IPS DF 19.7 (cell line): ENCODE measurements at regions not wholly inside any gene's neighbourhood (a gene's known extent, or its start where the extent isn't known, plus 50 kb on each side); places are given as distances from the start of the nearest gene placed in this dataset.
"Not testable (repeated sequence)": the region's sequence is repeated elsewhere in the genome, so short reads cannot be mapped to it uniquely, and the experiment has no call there.

Experiments
- DNase-seq: peaks from one replicate; pipeline ENCODE4 v3.0.0-alpha.2; 2013; ENCODE audit warnings: low read depth, low spot score

DNA sequence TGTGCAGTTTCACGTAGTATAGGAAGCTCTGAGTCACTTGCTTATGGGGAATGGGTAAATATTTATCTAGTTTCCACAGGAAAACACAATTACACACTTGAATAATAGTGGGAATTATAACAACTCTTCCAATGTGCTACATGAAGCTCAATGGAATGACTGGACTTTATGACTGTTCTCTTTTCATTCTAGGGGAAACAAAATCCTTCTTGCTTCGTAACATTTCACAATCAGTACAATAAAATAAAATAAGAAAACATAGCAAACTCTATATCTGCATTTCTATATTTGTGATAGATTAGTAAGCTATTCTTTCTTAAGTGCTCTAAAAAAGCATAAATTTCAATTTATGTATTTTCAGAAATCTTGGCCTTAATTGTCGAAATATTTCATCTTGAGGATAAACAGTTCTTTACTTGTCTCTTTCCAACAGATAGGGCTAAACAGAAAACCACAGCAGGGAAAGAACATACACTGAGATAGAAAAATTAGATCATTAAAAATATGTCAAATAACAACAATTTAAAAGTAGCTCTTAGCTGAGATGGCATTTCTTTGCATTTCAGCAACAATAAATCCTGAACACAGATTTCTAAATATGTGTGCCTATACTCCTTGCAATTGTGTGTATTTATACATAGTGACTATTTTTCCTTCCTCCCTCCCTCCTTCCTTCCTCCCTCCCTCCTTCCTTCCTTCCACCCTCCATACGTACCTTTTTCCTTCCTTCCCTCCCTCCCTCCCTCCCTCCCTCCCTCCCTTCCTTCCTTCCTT is 395.5 kb upstream of the KCNMB2 start:
- DNase-seq, result no peak

DNA sequence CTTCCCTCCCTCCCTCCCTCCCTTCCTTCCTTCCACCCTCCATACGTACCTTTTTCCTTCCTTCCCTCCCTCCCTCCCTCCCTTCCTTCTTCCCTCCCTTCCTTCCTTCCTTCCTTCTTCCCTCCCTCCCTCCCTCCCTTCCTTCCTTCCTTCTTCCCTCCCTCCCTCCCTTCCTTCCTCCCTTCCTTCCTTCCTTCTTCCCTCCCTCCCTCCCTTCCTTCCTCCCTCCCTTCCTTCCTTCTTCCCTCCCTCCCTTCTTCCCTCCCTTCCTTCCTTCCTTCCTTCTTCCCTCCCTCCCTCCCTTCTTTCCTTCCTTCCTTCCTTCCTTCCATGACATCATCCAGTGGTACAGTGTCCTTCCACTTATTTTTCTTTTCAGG is 394.9 kb upstream of the KCNMB2 start:
- not testable (repeated sequence) for DNase-seq

- DNase-seq, result no peak
These were observed 389.8 kb upstream of the KCNMB2 start for GRCh38 chr3:178146406-178146831.

DNA sequence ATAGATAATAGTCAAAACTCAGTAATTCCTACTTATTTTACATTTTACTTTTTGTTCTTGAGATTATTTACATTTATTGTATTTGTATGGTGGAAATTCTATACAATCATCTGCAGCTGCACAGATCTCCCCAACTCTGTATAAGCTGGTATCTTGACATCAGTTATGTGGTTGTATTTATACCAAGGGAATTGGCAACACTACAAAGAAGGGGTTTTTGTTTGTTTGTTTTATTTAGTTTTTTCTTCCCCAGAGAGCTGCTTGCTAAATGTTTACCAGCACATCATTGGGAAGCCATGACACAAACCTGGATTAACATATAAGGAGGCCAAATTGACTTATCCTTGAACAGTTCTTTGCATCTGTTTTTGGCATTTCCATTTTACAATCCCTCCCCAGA is 389.2 kb upstream of the KCNMB2 start:
- DNase-seq, result no peak

GRCh38 chr3:178152031-178152806 is 384.0 kb upstream of the KCNMB2 start:
- no peak for DNase-seq

DNA sequence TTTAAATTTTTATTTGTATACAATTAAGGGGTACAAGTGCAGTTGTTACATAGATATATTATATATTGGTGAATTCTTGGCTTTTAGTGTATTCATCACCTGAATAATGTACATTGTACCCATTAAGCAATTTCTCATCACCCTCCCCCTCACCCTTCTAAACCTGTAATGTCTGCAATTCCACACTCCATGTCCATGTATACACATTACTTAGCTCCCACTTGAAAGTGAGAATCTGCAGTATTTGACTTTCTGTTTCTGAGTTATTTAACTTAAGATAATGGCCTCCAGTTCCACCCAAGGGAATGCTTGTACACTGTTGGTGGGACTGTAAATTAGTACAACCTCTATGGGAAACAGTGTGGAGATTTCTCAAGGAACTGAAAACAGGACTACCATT is 383.2 kb upstream of the KCNMB2 start:
- DNase-seq, result no peak

DNA sequence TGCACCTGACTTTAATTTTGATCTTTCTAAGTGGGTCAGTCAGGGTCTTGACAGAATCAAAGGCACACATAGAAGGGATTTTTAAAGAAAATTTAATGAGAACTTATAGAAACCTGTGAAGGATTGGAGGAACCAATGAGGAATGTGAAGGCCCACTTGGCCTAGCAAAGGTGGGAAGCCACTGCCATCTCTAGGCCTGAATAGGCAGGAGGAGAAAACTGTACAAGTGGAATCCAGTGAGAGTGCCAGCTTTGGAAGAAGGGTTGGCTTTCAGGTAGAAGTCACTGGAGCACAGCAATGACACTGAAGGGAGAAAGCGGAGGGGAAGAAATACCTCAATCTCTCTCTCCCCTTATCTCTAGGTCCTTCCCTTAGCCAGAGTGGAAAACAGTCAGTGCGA is 380.7 kb upstream of the KCNMB2 start:
- DNase-seq, result no peak

DNA sequence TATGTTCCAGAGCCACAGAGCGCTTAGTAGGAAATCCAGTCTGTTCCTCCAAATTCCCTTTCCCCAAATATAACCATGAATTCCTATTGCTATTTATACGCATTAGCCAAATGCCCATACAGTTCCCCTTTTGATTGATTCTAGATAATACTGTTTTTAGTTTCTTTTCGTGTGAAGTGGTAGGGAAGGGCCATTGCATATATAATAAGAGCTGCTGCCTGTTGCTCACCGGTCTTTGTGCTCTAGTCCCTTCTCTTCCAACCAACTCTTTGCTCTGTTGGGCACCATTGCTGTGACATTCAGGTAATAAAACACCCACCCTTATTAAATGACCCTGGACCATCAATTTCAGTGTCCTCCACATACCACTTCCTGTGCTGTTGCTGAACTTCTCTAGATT is 379.9 kb upstream of the KCNMB2 start:
- no peak for DNase-seq

- peak; percentile 45 for DNase-seq
These were observed 376.5 kb upstream of the KCNMB2 start for GRCh38 chr3:178159691-178160220.

- DNase-seq, result no peak
These were observed 366.8 kb upstream of the KCNMB2 start for GRCh38 chr3:178169421-178169820.

GRCh38 chr3:178170698-178171535 is 365.3 kb upstream of the KCNMB2 start:
- DNase-seq, result no peak

DNA sequence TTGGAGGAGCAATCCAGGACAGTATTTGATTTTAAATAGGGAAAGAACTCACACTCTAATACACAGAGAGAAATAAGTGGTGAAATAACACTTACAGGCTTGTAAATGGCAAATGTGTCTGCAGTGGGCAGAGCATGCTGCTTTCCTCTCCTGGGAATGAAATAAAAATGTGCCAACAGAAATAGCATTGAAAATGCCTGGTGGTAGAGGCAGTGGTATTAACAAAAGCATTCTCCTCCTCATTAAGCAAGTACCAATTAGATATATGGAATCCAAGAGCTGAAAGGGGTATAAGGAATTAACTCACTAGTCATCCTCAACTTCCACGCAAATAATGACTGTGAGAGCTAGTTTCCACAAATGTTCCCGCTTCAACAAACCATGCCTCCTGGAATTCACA is 364.1 kb upstream of the KCNMB2 start:
- no peak for DNase-seq

DNA sequence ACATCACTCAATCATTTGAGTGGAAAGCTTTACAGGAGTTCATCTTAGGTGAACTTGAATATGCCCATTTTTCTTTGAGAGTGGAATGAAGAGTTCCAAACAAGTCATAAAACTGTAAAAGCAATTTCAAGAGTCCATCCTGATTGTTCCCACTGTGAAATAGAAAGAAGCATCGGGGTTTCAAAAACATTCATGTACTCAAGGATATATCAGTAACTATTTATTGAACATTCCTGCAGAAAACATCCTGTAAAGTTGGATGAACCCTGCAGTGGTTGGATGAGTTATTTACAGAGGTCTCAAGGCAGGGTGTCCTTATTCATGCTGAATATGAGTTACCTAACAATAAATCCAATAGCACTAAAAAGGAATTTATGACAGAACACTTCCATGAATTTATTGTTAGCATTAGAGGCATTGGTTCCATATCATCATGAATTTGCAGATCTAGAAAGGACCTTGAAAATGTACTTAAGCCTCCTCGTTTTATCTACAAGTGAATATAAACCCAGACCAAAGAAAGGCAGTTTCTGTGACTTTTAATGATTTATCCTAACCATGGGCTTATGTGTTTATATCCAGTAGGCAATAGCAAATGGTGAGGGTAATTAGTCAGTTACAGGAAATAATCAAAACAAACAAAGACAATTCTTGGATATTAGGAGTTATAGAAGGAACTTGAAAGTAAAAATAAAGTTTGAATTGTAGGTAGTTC is 361.9 kb upstream of the KCNMB2 start:
- DNase-seq, result no peak

DNA sequence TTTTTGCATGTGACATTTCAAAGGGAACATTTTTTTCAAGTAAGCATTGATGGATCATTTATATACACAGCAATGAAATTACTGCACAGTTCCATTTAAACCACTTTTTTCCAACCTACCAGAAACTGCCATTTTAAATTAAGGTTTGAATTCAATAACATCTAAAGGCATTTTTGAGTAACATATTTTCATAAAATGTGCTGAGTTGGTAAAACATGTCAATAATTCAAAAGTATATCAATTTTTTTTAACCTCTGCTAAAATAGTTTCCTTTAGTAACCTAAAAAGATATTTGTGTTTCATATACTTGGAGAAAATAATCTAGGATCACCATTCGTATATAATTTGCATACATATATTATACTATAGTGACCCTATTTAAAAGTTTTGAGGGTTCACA is 355.1 kb upstream of the KCNMB2 start:
- DNase-seq, result no peak

DNA sequence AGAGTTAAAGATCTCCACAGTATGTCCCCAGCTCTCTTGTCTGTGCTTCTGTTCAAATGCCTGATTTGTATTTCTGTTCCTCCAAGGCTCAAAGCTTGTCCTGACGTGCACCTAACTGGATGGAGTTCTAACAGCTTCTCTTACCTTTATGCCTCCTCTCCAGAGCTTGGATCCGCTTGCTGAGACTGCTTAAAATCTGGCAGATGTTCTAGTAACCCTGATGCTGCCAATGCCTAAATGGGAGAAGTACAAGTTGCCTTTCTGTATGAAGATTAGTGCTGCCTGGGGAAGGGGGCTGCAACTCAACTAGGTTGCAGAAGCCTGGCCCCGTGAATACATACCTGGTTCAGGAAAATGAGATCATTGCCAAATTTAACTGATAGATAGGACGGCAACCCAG is 354.5 kb upstream of the KCNMB2 start:
- DNase-seq, result no peak

DNA sequence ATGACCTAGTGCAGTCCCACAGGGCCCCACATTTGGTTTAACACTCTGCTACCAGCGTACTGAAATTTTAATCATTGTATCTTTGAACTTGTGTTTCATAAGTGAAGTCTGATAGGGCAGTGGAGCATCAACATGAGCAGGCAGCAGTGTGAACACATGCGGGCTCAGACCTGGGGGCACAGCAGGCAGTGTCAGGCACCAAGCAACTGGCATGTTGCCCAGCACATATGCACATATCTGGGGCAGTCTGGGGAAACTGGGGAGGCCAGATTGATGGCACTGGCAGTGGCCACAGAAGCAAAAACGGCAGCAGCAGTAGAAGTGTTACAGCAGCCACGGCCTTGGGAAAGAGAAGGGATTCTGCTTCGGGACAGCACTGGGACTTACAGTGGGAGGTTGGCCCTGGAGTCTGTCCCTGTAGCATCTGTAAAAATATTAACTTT is 353.9 kb upstream of the KCNMB2 start:
- DNase-seq, result no peak

DNA sequence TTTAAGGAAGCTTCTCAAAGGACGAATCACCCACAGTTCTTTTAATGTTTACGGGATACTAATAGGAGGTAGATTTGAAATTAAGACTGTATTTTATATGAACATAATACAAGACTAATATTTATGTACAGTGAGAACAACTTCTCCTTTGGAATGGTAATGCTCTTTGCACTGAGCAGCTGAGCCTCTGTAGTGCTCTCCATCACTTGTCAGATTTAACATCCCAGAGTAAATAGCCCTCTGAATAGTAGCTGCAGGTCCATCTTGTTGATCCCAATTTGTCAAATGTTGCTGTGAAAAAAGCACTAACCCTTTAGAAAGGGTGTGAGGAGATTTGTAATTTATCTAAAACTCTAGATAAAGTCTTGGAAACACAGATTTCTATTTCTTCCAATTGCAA is 351.4 kb upstream of the KCNMB2 start:
- DNase-seq, result no peak

DNA sequence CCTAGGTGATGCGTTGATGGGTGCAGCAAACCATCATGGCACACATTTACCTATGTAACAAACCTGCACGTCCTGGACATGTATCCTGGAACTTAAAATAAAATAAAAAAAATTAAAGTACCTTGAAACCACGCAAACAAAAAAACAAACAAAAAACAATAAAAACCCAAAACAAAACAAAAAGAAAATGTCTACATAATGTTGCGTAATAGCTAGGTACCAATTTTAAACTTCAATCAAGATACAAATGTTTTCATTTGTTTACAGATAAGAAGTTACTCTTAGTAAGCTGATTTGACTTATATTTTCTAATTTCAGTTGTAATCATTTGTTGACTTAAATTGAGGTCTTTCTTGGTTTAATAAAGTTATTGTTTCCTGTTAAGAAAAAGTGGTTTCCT is 349.6 kb upstream of the KCNMB2 start:
- DNase-seq, result no peak

DNA sequence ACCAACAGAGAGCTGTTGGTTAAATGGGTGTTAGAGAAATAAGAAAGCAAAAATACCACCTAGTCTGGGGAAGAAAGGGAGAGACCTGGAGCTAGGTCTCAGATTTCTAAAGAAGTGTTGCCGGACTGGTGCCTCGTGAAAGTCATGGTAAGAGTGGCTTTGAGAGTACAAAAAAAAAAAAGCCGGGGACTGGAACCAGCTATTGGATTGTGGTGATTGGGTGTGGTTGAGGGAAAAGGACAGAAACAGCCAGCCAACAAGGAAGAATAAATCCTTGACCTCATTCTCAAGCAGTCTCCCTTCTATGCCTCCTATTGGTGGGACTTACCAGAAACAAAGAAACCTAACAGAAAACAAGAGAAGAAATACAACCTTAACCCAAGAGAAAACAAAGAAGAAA is 346.4 kb upstream of the KCNMB2 start:
- DNase-seq, result no peak

- DNase-seq, result no peak
These were observed 342.4 kb upstream of the KCNMB2 start for GRCh38 chr3:178193846-178194245.

- DNase-seq, result no peak
These were observed 341.7 kb upstream of the KCNMB2 start for GRCh38 chr3:178194539-178194938.
